ENCODE measurements at regions not wholly inside any gene's neighbourhood (a gene's known extent, or its start where the extent isn't known, plus 50 kb on each side); places are given as distances from the start of the nearest gene placed in this dataset.
"Not testable (repeated sequence)": the region's sequence is repeated elsewhere in the genome, so short reads cannot be mapped to it uniquely, and the experiment has no call there.

GRCh38 chr7:25694699-25695098, 457.3 kb upstream of the NFE2L3 start:
- Mint-ChIP-seq H3K27ac (no peak overlapping the region), H3K36me3 (no peaks in the 10 kb centered on the region), H3K4me3 (no peak overlapping the region), H3K4me1 (ENCODE audit: unreplicated experiment) (peaks cover 17% of the 10 kb centered on the region), H3K27me3 (peaks cover 4% of the 10 kb centered on the region), H3K9me3 (no peaks in the 10 kb centered on the region)
- DNase-seq (ENCODE audit: extremely low spot score, unreplicated experiment), result no peak
- TF ChIP-seq CTCF (conservative IDR thresholded peaks at IDR 0.05), result no peak

- H3K36me3 Mint-ChIP-seq, result no peaks in the 10 kb centered on the region
- H3K9me3 Mint-ChIP-seq, result no peaks in the 10 kb centered on the region
- peaks cover 7% of the 10 kb centered on the region for H3K27me3 Mint-ChIP-seq
- DNase-seq (ENCODE audit: extremely low spot score, unreplicated experiment), result no peak
- TF ChIP-seq CTCF (conservative IDR thresholded peaks at IDR 0.05), result no peak
- H3K4me1 Mint-ChIP-seq (ENCODE audit: unreplicated experiment), result peaks cover 14% of the 10 kb centered on the region
- no peak overlapping the region for H3K4me3 Mint-ChIP-seq
- H3K27ac Mint-ChIP-seq, result no peak overlapping the region
Observed at GRCh38 chr7:25696571-25696970, 455.4 kb upstream of the NFE2L3 start.

GRCh38 chr7:25698451-25699113, 453.4 kb upstream of the NFE2L3 start:
- TF ChIP-seq CTCF (conservative IDR thresholded peaks at IDR 0.05), result no peak
- Mint-ChIP-seq H3K4me3 (no peak overlapping the region), H3K27me3 (peaks cover 7% of the 10 kb centered on the region), H3K36me3 (no peaks in the 10 kb centered on the region), H3K9me3 (no peaks in the 10 kb centered on the region), H3K27ac (no peak overlapping the region), H3K4me1 (ENCODE audit: unreplicated experiment) (peaks cover 14% of the 10 kb centered on the region)
- DNase-seq (ENCODE audit: extremely low spot score, unreplicated experiment), result no peak

- peaks cover 16% of the 10 kb centered on the region for H3K4me1 Mint-ChIP-seq (ENCODE audit: unreplicated experiment)
- DNase-seq (ENCODE audit: extremely low spot score, unreplicated experiment); H3K9me3 Mint-ChIP-seq; H3K4me3 Mint-ChIP-seq; H3K36me3 Mint-ChIP-seq; H3K27ac Mint-ChIP-seq: not testable (repeated sequence)
- H3K27me3 Mint-ChIP-seq, result peaks cover 11% of the 10 kb centered on the region
Observed at GRCh38 chr7:25700141-25700540, 451.9 kb upstream of the NFE2L3 start.

GRCh38 chr7:25704413-25704812, 447.6 kb upstream of the NFE2L3 start:
- Mint-ChIP-seq H3K36me3 (no peaks in the 10 kb centered on the region), H3K4me3 (no peak overlapping the region), H3K27me3 (peaks cover 17% of the 10 kb centered on the region), H3K27ac (no peak overlapping the region), H3K9me3 (peaks cover 20% of the 10 kb centered on the region), H3K4me1 (ENCODE audit: unreplicated experiment) (peaks cover 24% of the 10 kb centered on the region)
- no peak for DNase-seq (ENCODE audit: extremely low spot score, unreplicated experiment)
- TF ChIP-seq CTCF (conservative IDR thresholded peaks at IDR 0.05), result no peak

GRCh38 chr7:25706764-25707163, 445.2 kb upstream of the NFE2L3 start:
- no peak overlapping the region for H3K27ac Mint-ChIP-seq
- no peak overlapping the region for H3K4me3 Mint-ChIP-seq
- TF ChIP-seq CTCF (conservative IDR thresholded peaks at IDR 0.05), result no peak
- H3K36me3 Mint-ChIP-seq, result no peaks in the 10 kb centered on the region
- peaks cover 24% of the 10 kb centered on the region for H3K4me1 Mint-ChIP-seq (ENCODE audit: unreplicated experiment)
- DNase-seq (ENCODE audit: extremely low spot score, unreplicated experiment), result no peak
- peaks cover 20% of the 10 kb centered on the region for H3K9me3 Mint-ChIP-seq
- peaks cover 14% of the 10 kb centered on the region for H3K27me3 Mint-ChIP-seq
